Mucosa of rectum (tissue), 2 donors: ENCODE measurements at regions not wholly inside any gene's neighbourhood (a gene's known extent, or its start where the extent isn't known, plus 50 kb on each side); places are given as distances from the start of the nearest gene placed in this dataset.

Experiments used
- H3K27ac ChIP-seq, 2 donors: one replicate each; pipeline ENCODE4 v1.7.0; 2013; ENCODE audit warnings: inconsistent platforms in 2 of 2, low read depth in 2 of 2, low read length in 2 of 2
- H3K27me3 ChIP-seq, 2 donors: one replicate each; pipeline ENCODE4 v1.7.0; 2013; ENCODE audit warnings: low read length in 2 of 2; ENCODE audit not compliant: control insufficient read depth in 2 of 2, insufficient read depth in 2 of 2
- H3K36me3 ChIP-seq, 2 donors: one replicate each; pipeline ENCODE4 v1.7.0; 2013; ENCODE audit warnings: low read length in 2 of 2; ENCODE audit not compliant: control insufficient read depth in 2 of 2, insufficient read depth in 2 of 2
- H3K4me1 ChIP-seq, 2 donors: one replicate each; pipeline ENCODE4 v1.7.0; 2013; ENCODE audit warnings: low read length in 2 of 2, mild to moderate bottlenecking in 1 of 2; ENCODE audit not compliant: control insufficient read depth in 2 of 2, insufficient read depth in 2 of 2
- H3K4me3 ChIP-seq, 2 donors: one replicate each; pipeline ENCODE4 v1.7.0; 2013; ENCODE audit warnings: low read length in 2 of 2
- H3K9ac ChIP-seq, 2 donors: one replicate each; pipeline ENCODE4 v1.7.0; 2013; ENCODE audit warnings: low read length in 2 of 2, low read depth in 1 of 2, mild to moderate bottlenecking in 1 of 2
- H3K9me3 ChIP-seq, 2 donors: one replicate each; pipeline ENCODE4 v1.7.0; 2013; ENCODE audit warnings: low read length in 2 of 2; ENCODE audit not compliant: control insufficient read depth in 2 of 2
- donor health status: healthy.
- donor health status: Normal muscosa, but diverticular disease.

GRCh38 chrX:113370006-113370405 is 529.4 kb upstream of the AMOT start:
- Histone ChIP-seq H3K9ac (no peak overlapping the region), H3K36me3 (no peaks in the 10 kb centered on the region), H3K27me3 (peaks cover 0 to 3% of the 10 kb centered on the region in 2 donors), H3K27ac (no peak overlapping the region), H3K4me3 (no peak overlapping the region), H3K9me3 (no peaks in the 10 kb centered on the region), H3K4me1 (no peaks in the 10 kb centered on the region)

- Histone ChIP-seq H3K27ac (no peak overlapping the region), H3K4me3 (no peak overlapping the region), H3K9ac (no peak overlapping the region), H3K9me3 (peaks cover 0 to under 1% of the 10 kb centered on the region in 2 donors), H3K36me3 (no peaks in the 10 kb centered on the region), H3K27me3 (peaks cover 0 to 3% of the 10 kb centered on the region in 2 donors), H3K4me1 (no peaks in the 10 kb centered on the region)
Measured at GRCh38 chrX:113369056-113369455, 528.4 kb upstream of the AMOT start.

GRCh38 chrX:113353134-113353533 is 512.5 kb upstream of the AMOT start:
- Histone ChIP-seq H3K4me1 (no peaks in the 10 kb centered on the region), H3K27ac (no peak overlapping the region), H3K9me3 (no peaks in the 10 kb centered on the region), H3K9ac (no peak overlapping the region), H3K27me3 (peaks cover 0 to 4% of the 10 kb centered on the region in 2 donors), H3K4me3 (no peak overlapping the region), H3K36me3 (no peaks in the 10 kb centered on the region)

GRCh38 chrX:113330416-113330815 is 489.8 kb upstream of the AMOT start:
- no peaks in the 10 kb centered on the region for H3K4me1 ChIP-seq
- H3K36me3 ChIP-seq, result no peaks in the 10 kb centered on the region

GRCh38 chrX:113315927-113316326 is 475.3 kb upstream of the AMOT start:
- no peak overlapping the region for H3K4me3 ChIP-seq
- no peaks in the 10 kb centered on the region for H3K4me1 ChIP-seq
- no peak overlapping the region for H3K9ac ChIP-seq
- no peak overlapping the region for H3K27ac ChIP-seq
- no peaks in the 10 kb centered on the region for H3K27me3 ChIP-seq
- H3K36me3 ChIP-seq, result no peaks in the 10 kb centered on the region
- no peaks in the 10 kb centered on the region for H3K9me3 ChIP-seq

More at GRCh38 chrX:113330416-113330815, 489.8 kb upstream of the AMOT start:
- H3K27ac ChIP-seq, result no peak overlapping the region
- H3K9ac ChIP-seq, result no peak overlapping the region
- H3K27me3 ChIP-seq, result no peaks in the 10 kb centered on the region
- H3K9me3 ChIP-seq, result no peaks in the 10 kb centered on the region
- no peak overlapping the region for H3K4me3 ChIP-seq

GRCh38 chrX:113305496-113305895 is 464.9 kb upstream of the AMOT start:
- Histone ChIP-seq H3K9ac (no peak overlapping the region), H3K4me1 (no peaks in the 10 kb centered on the region), H3K9me3 (no peaks in the 10 kb centered on the region), H3K27me3 (no peaks in the 10 kb centered on the region), H3K36me3 (no peaks in the 10 kb centered on the region), H3K4me3 (no peak overlapping the region), H3K27ac (no peak overlapping the region)

GRCh38 chrX:113300580-113300979 is 459.9 kb upstream of the AMOT start:
- no peaks in the 10 kb centered on the region for H3K27me3 ChIP-seq
- no peak overlapping the region for H3K27ac ChIP-seq
- no peak overlapping the region for H3K4me3 ChIP-seq
- H3K9me3 ChIP-seq, result no peaks in the 10 kb centered on the region
- no peak overlapping the region for H3K9ac ChIP-seq
- no peaks in the 10 kb centered on the region for H3K4me1 ChIP-seq
- H3K36me3 ChIP-seq, result no peaks in the 10 kb centered on the region

- no peak overlapping the region for H3K9ac ChIP-seq
- H3K4me1 ChIP-seq, result no peaks in the 10 kb centered on the region
- no peaks in the 10 kb centered on the region for H3K36me3 ChIP-seq
- no peak overlapping the region for H3K4me3 ChIP-seq
- H3K9me3 ChIP-seq, result no peaks in the 10 kb centered on the region
- H3K27me3 ChIP-seq, result no peaks in the 10 kb centered on the region
- no peak overlapping the region for H3K27ac ChIP-seq
Measured at GRCh38 chrX:113297437-113297836, 456.8 kb upstream of the AMOT start.

GRCh38 chrX:113289503-113289902 is 448.9 kb upstream of the AMOT start:
- no peaks in the 10 kb centered on the region for H3K27me3 ChIP-seq
- no peak overlapping the region for H3K4me3 ChIP-seq
- H3K4me1 ChIP-seq, result no peaks in the 10 kb centered on the region
- no peaks in the 10 kb centered on the region for H3K9me3 ChIP-seq
- no peaks in the 10 kb centered on the region for H3K36me3 ChIP-seq
- no peak overlapping the region for H3K27ac ChIP-seq
- H3K9ac ChIP-seq, result no peak overlapping the region

GRCh38 chrX:113287761-113288160 is 447.1 kb upstream of the AMOT start:
- no peaks in the 10 kb centered on the region for H3K9me3 ChIP-seq
- no peaks in the 10 kb centered on the region for H3K36me3 ChIP-seq
- H3K27me3 ChIP-seq, result no peaks in the 10 kb centered on the region
- no peak overlapping the region for H3K9ac ChIP-seq
- H3K4me3 ChIP-seq, result no peak overlapping the region
- no peaks in the 10 kb centered on the region for H3K4me1 ChIP-seq
- no peak overlapping the region for H3K27ac ChIP-seq

GRCh38 chrX:113275804-113276203 is 435.2 kb upstream of the AMOT start:
- Histone ChIP-seq H3K9ac (no peak overlapping the region), H3K27ac (no peak overlapping the region), H3K4me3 (no peak overlapping the region), H3K9me3 (no peaks in the 10 kb centered on the region), H3K4me1 (no peaks in the 10 kb centered on the region), H3K36me3 (no peaks in the 10 kb centered on the region), H3K27me3 (no peaks in the 10 kb centered on the region)
